MCF 10A (cell line): ENCODE measurements at regions not wholly inside any gene's neighbourhood (a gene's known extent, or its start where the extent isn't known, plus 50 kb on each side); places are given as distances from the start of the nearest gene placed in this dataset.

Experiments
- BruUV-seq: library from RNA; stranded (reverse); fragments of 400-500 nt; replicated peaks from 2 replicates; lab custom pipeline; 2021; lab: Mats Ljungman, UMichigan
- CTCF ChIA-PET: fragments of 300-600 bp; sonication (Branson Sonifier 250); formaldehyde crosslinking; extraction: SDS; loops from one replicate; lab custom pipeline; 2021; ENCODE audit warnings: antibody characterized with exemption, inconsistent platforms; lab: Yijun Ruan, JAX
- POLR2A ChIA-PET: fragments of 300-600, 350-650 bp; sonication (Branson Sonifier 250); formaldehyde crosslinking; extraction: SDS; loops from one replicate; lab custom pipeline; 2020; ENCODE audit warnings: antibody characterized with exemption, inconsistent platforms; lab: Yijun Ruan, JAX
- DNase-seq: peaks from one replicate; pipeline ENCODE4 v3.0.0-alpha.2; 2018; ENCODE audit not compliant: unreplicated experiment
- H3K27ac Mint-ChIP-seq: one replicate; pipeline ENCODE4 v1.8.0; 2022; ENCODE audit warnings: mild to moderate bottlenecking, low read depth, mixed read lengths; ENCODE audit not compliant: unreplicated experiment
- H3K27me3 Mint-ChIP-seq: one replicate; pipeline ENCODE4 v1.8.0; 2022; ENCODE audit warnings: mixed read lengths; ENCODE audit not compliant: insufficient read depth, unreplicated experiment
- H3K36me3 Mint-ChIP-seq: one replicate; pipeline ENCODE4 v1.8.0; 2022; ENCODE audit warnings: mild to moderate bottlenecking, moderate library complexity, mixed read lengths; ENCODE audit not compliant: insufficient read depth, unreplicated experiment
- H3K4me1 Mint-ChIP-seq: one replicate; pipeline ENCODE4 v1.8.0; 2022; ENCODE audit warnings: mixed read lengths; ENCODE audit not compliant: insufficient read depth, unreplicated experiment
- H3K4me3 Mint-ChIP-seq: one replicate; pipeline ENCODE4 v1.8.0; 2022; ENCODE audit warnings: mild to moderate bottlenecking, moderate library complexity, mixed read lengths; ENCODE audit not compliant: unreplicated experiment
- H3K9me3 Mint-ChIP-seq: one replicate; pipeline ENCODE4 v1.8.0; 2022; ENCODE audit warnings: mixed read lengths; ENCODE audit not compliant: unreplicated experiment
- CTCF ChIP-seq: fragments of 200-600 bp; IDR thresholded peaks from one replicate; pipeline ENCODE4 v1.8.0; 2022; ENCODE audit warnings: antibody characterized with exemption, mild to moderate bottlenecking; ENCODE audit not compliant: unreplicated experiment
- intact Hi-C: fragments of 100-400 bp; cut with micrococcal nuclease; formaldehyde crosslinking; loops from 2 replicates; pipeline ENCODE4 v1.14.1; 2022

GRCh38 chr16:73730481-73731090, 566.0 kb upstream of the PSMD7 start:
- no peak overlapping the region for H3K4me3 Mint-ChIP-seq
- no peaks in the 10 kb centered on the region for H3K27me3 Mint-ChIP-seq
- BruUV-seq = no TSS peak
- peaks cover 5% of the 10 kb centered on the region for H3K4me1 Mint-ChIP-seq
- intact Hi-C loops = no loop called here
- H3K36me3 Mint-ChIP-seq = no peaks in the 10 kb centered on the region
- ChIA-PET CTCF (no interaction called here), POLR2A (no interaction called here)
- no peak overlapping the region for H3K27ac Mint-ChIP-seq
- no peak for TF ChIP-seq CTCF
- DNase-seq = no peak
- H3K9me3 Mint-ChIP-seq = no peaks in the 10 kb centered on the region

- Mint-ChIP-seq H3K27ac (no peak overlapping the region), H3K4me1 (no peaks in the 10 kb centered on the region), H3K4me3 (no peak overlapping the region), H3K9me3 (no peaks in the 10 kb centered on the region), H3K36me3 (no peaks in the 10 kb centered on the region), H3K27me3 (peaks cover 20% of the 10 kb centered on the region)
- BruUV-seq = no TSS peak
- intact Hi-C loops = no loop called here
- no peak for TF ChIP-seq CTCF
- ChIA-PET POLR2A (interaction anchor here (1.1 kb wide), 1 partner anchor 13 kb away, joined by 3 read pairs; no protein-coding TSS in a partner anchor), CTCF (interaction anchor here (2.1 kb wide), 1 partner anchor 11 kb away, joined by 6 read pairs; no protein-coding TSS in a partner anchor)
- no peak for DNase-seq
These were observed 571.5 kb upstream of the PSMD7 start for GRCh38 chr16:73725156-73725555.

- CTCF ChIA-PET = no interaction called here
- no peak overlapping the region for H3K27ac Mint-ChIP-seq
- H3K36me3 Mint-ChIP-seq = no peaks in the 10 kb centered on the region
- H3K9me3 Mint-ChIP-seq = no peaks in the 10 kb centered on the region
- POLR2A ChIA-PET = interaction anchor here (1.1 kb wide), 1 partner anchor 13 kb away, joined by 3 read pairs; no protein-coding TSS in a partner anchor
- DNase-seq = no peak
- peaks cover 27% of the 10 kb centered on the region for H3K27me3 Mint-ChIP-seq
- BruUV-seq = no TSS peak
- TF ChIP-seq CTCF = no peak
- no peaks in the 10 kb centered on the region for H3K4me1 Mint-ChIP-seq
- intact Hi-C loops = no loop called here
- no peak overlapping the region for H3K4me3 Mint-ChIP-seq
These were observed 572.1 kb upstream of the PSMD7 start for GRCh38 chr16:73724503-73724902.

GRCh38 chr16:73717266-73717974, 579.2 kb upstream of the PSMD7 start:
- no peaks in the 10 kb centered on the region for H3K36me3 Mint-ChIP-seq
- H3K4me1 Mint-ChIP-seq = no peaks in the 10 kb centered on the region
- ChIA-PET POLR2A (no interaction called here), CTCF (no interaction called here)
- no peak overlapping the region for H3K4me3 Mint-ChIP-seq
- H3K27me3 Mint-ChIP-seq = peaks cover 94% of the 10 kb centered on the region
- intact Hi-C loops = no loop called here
- TF ChIP-seq CTCF = no peak
- no peaks in the 10 kb centered on the region for H3K9me3 Mint-ChIP-seq
- DNase-seq = no peak
- H3K27ac Mint-ChIP-seq = no peak overlapping the region
- no TSS peak for BruUV-seq
